HAP-1 (cell line): ENCODE measurements at regions not wholly inside any gene's neighbourhood (a gene's known extent, or its start where the extent isn't known, plus 50 kb on each side); places are given as distances from the start of the nearest gene placed in this dataset.
"Not testable (repeated sequence)": the region's sequence is repeated elsewhere in the genome, so short reads cannot be mapped to it uniquely, and the experiment has no call there.

Source experiments
- DNase-seq, 2 experiments: peaks; one replicate each; pipeline ENCODE4 v3.0.0-alpha.2; 2016 to 2020; ENCODE audit warnings: low spot score in 2 of 2
- H3K27me3 ChIP-seq: fragments of 250-450 bp; sonication (Bioruptor Pico); 2 replicates; pipeline ENCODE4 v1.5.1; 2020; ENCODE audit warnings: low read depth, mild to moderate bottlenecking, moderate library complexity
- H3K36me3 ChIP-seq: fragments of 250-450 bp; sonication (Bioruptor Pico); replicated peaks from 2 replicates; pipeline ENCODE4 v1.5.1; 2020; ENCODE audit warnings: mild to moderate bottlenecking
- H3K4me1 ChIP-seq: fragments of 250-450 bp; sonication (Bioruptor Pico); 2 replicates; pipeline ENCODE4 v1.5.1; 2020; ENCODE audit warnings: mild to moderate bottlenecking
- H3K4me3 ChIP-seq: fragments of 250-450 bp; sonication (Bioruptor Pico); 2 replicates; pipeline ENCODE4 v1.5.1; 2020; ENCODE audit warnings: mild to moderate bottlenecking, moderate library complexity
- H3K9me3 ChIP-seq: fragments of 250-450 bp; sonication (Bioruptor Pico); 2 replicates; pipeline ENCODE4 v1.5.1; 2020; ENCODE audit warnings: mild to moderate bottlenecking, moderate library complexity
- in situ Hi-C: fragments of 300-500 bp; cut with MboI; formaldehyde crosslinking; loops from 3 replicates; pipeline ENCODE4 v1.14.3; 2020; ENCODE audit warnings: low sequenced_read_pairs, inconsistent platforms, mixed read lengths

GRCh38 chr5:29213475-29213874 is 1980.0 kb upstream of the CDH6 start:
- Histone ChIP-seq H3K4me3 (no peak overlapping the region), H3K27me3 (no peaks in the 10 kb centered on the region)
- in situ Hi-C loops, result no loop called here

GRCh38 chr5:29208024-29208423 is 1985.5 kb upstream of the CDH6 start:
- H3K4me1 ChIP-seq, result no peaks in the 10 kb centered on the region
- no peaks in the 10 kb centered on the region for H3K9me3 ChIP-seq
- DNase-seq, result no peak
- H3K4me3 ChIP-seq, result no peak overlapping the region
- in situ Hi-C loops, result no loop called here
- no peaks in the 10 kb centered on the region for H3K27me3 ChIP-seq
- H3K36me3 ChIP-seq, result no peaks in the 10 kb centered on the region

More at GRCh38 chr5:29213475-29213874, 1980.0 kb upstream of the CDH6 start:
- H3K36me3 ChIP-seq, result no peaks in the 10 kb centered on the region
- H3K9me3 ChIP-seq, result no peaks in the 10 kb centered on the region
- H3K4me1 ChIP-seq, result no peaks in the 10 kb centered on the region
- DNase-seq, result no peak

- in situ Hi-C loops, result no loop called here
- H3K4me1 ChIP-seq, result no peaks in the 10 kb centered on the region
These were observed 1990.4 kb upstream of the CDH6 start for GRCh38 chr5:29203049-29203448.

GRCh38 chr5:29197631-29198454 is 1995.6 kb upstream of the CDH6 start:
- no peaks in the 10 kb centered on the region for H3K9me3 ChIP-seq
- H3K4me1 ChIP-seq, result no peaks in the 10 kb centered on the region
- H3K27me3 ChIP-seq, result no peaks in the 10 kb centered on the region
- H3K36me3 ChIP-seq, result no peaks in the 10 kb centered on the region
- in situ Hi-C loops, result no loop called here
- H3K4me3 ChIP-seq, result no peak overlapping the region
- no peak for DNase-seq

More at GRCh38 chr5:29203049-29203448, 1990.4 kb upstream of the CDH6 start:
- Histone ChIP-seq H3K9me3 (no peaks in the 10 kb centered on the region), H3K4me3 (no peak overlapping the region), H3K27me3 (no peaks in the 10 kb centered on the region), H3K36me3 (no peaks in the 10 kb centered on the region)
- DNase-seq, result no peak

- DNase-seq, result no peak
- no peaks in the 10 kb centered on the region for H3K9me3 ChIP-seq
- H3K4me3 ChIP-seq, result no peak overlapping the region
- in situ Hi-C loops, result no loop called here
- no peaks in the 10 kb centered on the region for H3K4me1 ChIP-seq
- H3K36me3 ChIP-seq, result no peaks in the 10 kb centered on the region
- H3K27me3 ChIP-seq, result no peaks in the 10 kb centered on the region
These were observed 1999.5 kb upstream of the CDH6 start for GRCh38 chr5:29193972-29194371.

GRCh38 chr5:29191269-29192048 is 2002.0 kb upstream of the CDH6 start:
- H3K9me3 ChIP-seq, H3K4me1 ChIP-seq, H3K36me3 ChIP-seq, H3K27me3 ChIP-seq, in situ Hi-C loops, H3K4me3 ChIP-seq: not testable (repeated sequence)
- peak in 1 of 2 experiments; percentile 10 for DNase-seq

GRCh38 chr5:29190398-29190797 is 2003.1 kb upstream of the CDH6 start:
- in situ Hi-C loops, H3K36me3 ChIP-seq, H3K4me1 ChIP-seq, H3K9me3 ChIP-seq, H3K4me3 ChIP-seq, H3K27me3 ChIP-seq, DNase-seq: not testable (repeated sequence)

GRCh38 chr5:29186380-29186779 is 2007.1 kb upstream of the CDH6 start:
- in situ Hi-C loops, result not testable (repeated sequence)

GRCh38 chr5:29185558-29185957 is 2007.9 kb upstream of the CDH6 start:
- no peak for DNase-seq
- Histone ChIP-seq H3K36me3 (no peaks in the 10 kb centered on the region), H3K4me1 (no peaks in the 10 kb centered on the region), H3K27me3 (no peaks in the 10 kb centered on the region), H3K4me3 (no peak overlapping the region), H3K9me3 (no peaks in the 10 kb centered on the region)
- in situ Hi-C loops, result no loop called here

More at GRCh38 chr5:29186380-29186779, 2007.1 kb upstream of the CDH6 start:
- not testable (repeated sequence) for H3K9me3 ChIP-seq, H3K4me3 ChIP-seq, H3K36me3 ChIP-seq, DNase-seq, H3K27me3 ChIP-seq, H3K4me1 ChIP-seq

- DNase-seq, result no peak
- Histone ChIP-seq H3K9me3 (no peaks in the 10 kb centered on the region), H3K4me1 (no peaks in the 10 kb centered on the region; the same call in 1 of the 2 replicates), H3K4me3 (no peak overlapping the region), H3K36me3 (no peaks in the 10 kb centered on the region), H3K27me3 (no peaks in the 10 kb centered on the region)
- in situ Hi-C loops, result no loop called here
These were observed 2017.7 kb upstream of the CDH6 start for GRCh38 chr5:29175774-29176173.

- H3K4me1 ChIP-seq, result no peaks in the 10 kb centered on the region
- H3K4me3 ChIP-seq, result no peak overlapping the region
- in situ Hi-C loops, result no loop called here
- no peak for DNase-seq
- H3K36me3 ChIP-seq, result no peaks in the 10 kb centered on the region
- H3K27me3 ChIP-seq, result no peaks in the 10 kb centered on the region
- no peaks in the 10 kb centered on the region for H3K9me3 ChIP-seq
These were observed 2022.9 kb upstream of the CDH6 start for GRCh38 chr5:29170599-29170998.

GRCh38 chr5:29169886-29170285 is 2023.6 kb upstream of the CDH6 start:
- in situ Hi-C loops, result no loop called here
- H3K36me3 ChIP-seq, result no peaks in the 10 kb centered on the region

GRCh38 chr5:29162297-29162696 is 2031.2 kb upstream of the CDH6 start:
- H3K4me1 ChIP-seq, result peaks cover 4% of the 10 kb centered on the region; the same call in 1 of the 2 replicates
- in situ Hi-C loops, result no loop called here
- H3K4me3 ChIP-seq, result no peak overlapping the region
- H3K36me3 ChIP-seq, result no peaks in the 10 kb centered on the region
- DNase-seq, result no peak
- no peaks in the 10 kb centered on the region for H3K9me3 ChIP-seq
- H3K27me3 ChIP-seq, result no peaks in the 10 kb centered on the region

More at GRCh38 chr5:29169886-29170285, 2023.6 kb upstream of the CDH6 start:
- no peaks in the 10 kb centered on the region for H3K9me3 ChIP-seq
- H3K27me3 ChIP-seq, result no peaks in the 10 kb centered on the region
- no peak overlapping the region for H3K4me3 ChIP-seq
- no peaks in the 10 kb centered on the region for H3K4me1 ChIP-seq
- peak in 1 of 2 experiments; percentile 14 for DNase-seq
